ENCODE measurements at regions not wholly inside any gene's neighbourhood (a gene's known extent, or its start where the extent isn't known, plus 50 kb on each side); places are given as distances from the start of the nearest gene placed in this dataset.

GRCh38 chr1:193602705-193603104 is 416.3 kb upstream of the B3GALT2 start:
- TF ChIP-seq CTCF (IDR thresholded peaks at IDR 0.05; ENCODE audit: low read depth, low read length, poor library complexity, severe bottlenecking) (no peak), EZH2phosphoT487 (IDR thresholded peaks at IDR 0.05; ENCODE audit: borderline replicate concordance, low read length) (no peak)
